ENCODE measurements at regions not wholly inside any gene's neighbourhood (a gene's known extent, or its start where the extent isn't known, plus 50 kb on each side); places are given as distances from the start of the nearest gene placed in this dataset.
"Not testable (repeated sequence)": the region's sequence is repeated elsewhere in the genome, so short reads cannot be mapped to it uniquely, and the experiment has no call there.

DNA sequence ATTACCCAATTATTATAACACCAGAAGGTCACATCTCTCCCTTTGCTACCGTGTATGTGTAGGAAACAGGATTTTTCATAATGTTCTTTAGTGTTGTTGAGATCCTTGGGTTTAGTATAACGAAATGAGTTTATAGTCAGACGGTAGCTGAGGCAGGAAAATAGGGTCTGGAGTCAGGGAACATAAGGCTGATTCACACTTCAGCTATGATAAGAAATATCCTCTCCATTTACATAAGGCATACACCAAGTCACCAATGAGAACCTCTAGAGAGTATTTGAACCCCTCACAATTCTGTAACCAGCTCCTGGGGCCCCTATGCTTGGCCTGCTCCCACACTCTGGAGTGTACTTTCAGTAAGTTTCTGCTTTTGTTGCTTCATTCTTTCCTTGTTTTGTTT is 58.9 kb upstream of the ANKH start:
- Histone ChIP-seq H3K4me1 (ENCODE audit: control insufficient read depth in 2 of 2, insufficient read depth in 2 of 2, low read length in 2 of 2) (peaks cover 0 to 6% of the 10 kb centered on the region in 2 donors), H3K27me3 (ENCODE audit: control insufficient read depth in 2 of 2, insufficient read depth in 1 of 2, low read length in 1 of 2) (no peaks in the 10 kb centered on the region), H3K27ac (ENCODE audit: low read depth in 1 of 2, low read length in 1 of 2) (no peak overlapping the region), H3K4me3 (ENCODE audit: low read length in 2 of 2) (no peak overlapping the region), H3K9me3 (ENCODE audit: control insufficient read depth in 2 of 2, insufficient read depth in 1 of 2, low read length in 1 of 2) (no peaks in the 10 kb centered on the region), H3K36me3 (ENCODE audit: control insufficient read depth in 2 of 2, insufficient read depth in 2 of 2, low read length in 1 of 2) (no peaks in the 10 kb centered on the region)
- DNase-seq (ENCODE audit: low read depth in 6 of 9, low spot score in 9 of 9), result no peak
- 97% methylated on average over 3 of the region's 3 CpGs for WGBS

DNA sequence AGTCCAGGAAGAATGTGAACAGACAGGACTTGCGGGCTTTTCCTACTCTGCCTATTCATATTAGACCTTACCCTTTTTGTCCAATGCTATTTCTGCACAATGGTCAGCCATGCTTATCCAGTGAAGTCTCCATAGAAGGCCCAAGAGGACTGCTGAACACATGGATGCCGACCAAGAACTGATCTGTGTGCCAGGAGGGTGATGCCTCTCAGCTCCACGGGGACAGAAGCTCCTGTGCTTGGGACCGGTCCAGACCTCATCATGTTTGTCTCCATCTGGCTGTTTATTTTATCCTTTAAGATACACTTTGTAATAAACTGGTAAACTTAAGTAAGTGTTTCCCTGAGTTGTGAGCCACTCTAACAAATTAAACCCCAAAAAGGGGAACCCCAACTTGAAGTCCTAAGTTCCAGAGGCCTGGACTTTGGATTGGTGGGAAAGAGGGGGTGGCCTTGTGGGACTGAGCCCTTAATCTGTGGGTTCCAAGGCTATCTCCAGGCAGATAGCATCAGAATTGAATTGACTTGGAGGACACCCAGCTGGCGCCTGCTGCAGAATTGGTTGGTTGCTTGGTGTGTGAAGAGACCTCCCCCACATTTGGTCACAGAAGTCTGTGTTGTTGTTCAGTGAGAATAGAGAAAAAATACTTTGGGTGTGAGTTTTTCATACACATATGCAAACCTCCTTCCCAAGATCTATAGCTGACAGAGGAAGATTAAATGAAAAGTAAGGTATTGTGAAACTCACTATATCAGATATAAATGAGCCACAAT is 57.9 kb upstream of the ANKH start:
- Histone ChIP-seq H3K4me1 (ENCODE audit: control insufficient read depth in 2 of 2, insufficient read depth in 2 of 2, low read length in 2 of 2) (peaks cover 0 to 6% of the 10 kb centered on the region in 2 donors), H3K27ac (ENCODE audit: low read depth in 1 of 2, low read length in 1 of 2) (no peak overlapping the region), H3K9me3 (ENCODE audit: control insufficient read depth in 2 of 2, insufficient read depth in 1 of 2, low read length in 1 of 2) (no peaks in the 10 kb centered on the region), H3K36me3 (ENCODE audit: control insufficient read depth in 2 of 2, insufficient read depth in 2 of 2, low read length in 1 of 2) (no peaks in the 10 kb centered on the region), H3K27me3 (ENCODE audit: control insufficient read depth in 2 of 2, insufficient read depth in 1 of 2, low read length in 1 of 2) (no peaks in the 10 kb centered on the region), H3K4me3 (ENCODE audit: low read length in 2 of 2) (no peak overlapping the region)
- WGBS, result 97% methylated on average over 5 of the region's 5 CpGs
- DNase-seq (ENCODE audit: low read depth in 6 of 9, low spot score in 9 of 9), result no peak

DNA sequence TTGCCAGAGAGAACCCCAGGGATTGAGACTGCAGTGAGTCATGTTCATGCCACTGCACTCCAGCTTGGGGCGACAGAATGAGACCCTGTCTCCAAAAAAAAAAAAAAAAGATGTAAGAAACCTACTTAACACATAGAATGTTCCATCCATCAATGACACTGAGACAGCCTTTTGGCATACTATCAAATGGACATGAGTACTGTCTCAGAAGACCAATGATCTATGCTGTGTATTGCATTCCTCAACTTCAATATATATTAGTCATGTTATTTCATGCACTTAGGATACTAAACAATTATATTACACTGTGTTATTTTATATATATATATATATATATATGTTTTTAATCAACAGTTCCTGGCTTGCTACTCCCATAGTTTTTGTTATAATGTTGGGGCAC is 57.1 kb upstream of the ANKH start:
- Histone ChIP-seq H3K4me1 (ENCODE audit: control insufficient read depth in 2 of 2, insufficient read depth in 2 of 2, low read length in 2 of 2) (peaks cover 0 to 6% of the 10 kb centered on the region in 2 donors), H3K4me3 (ENCODE audit: low read length in 2 of 2) (no peak overlapping the region), H3K36me3 (ENCODE audit: control insufficient read depth in 2 of 2, insufficient read depth in 2 of 2, low read length in 1 of 2) (no peaks in the 10 kb centered on the region), H3K9me3 (ENCODE audit: control insufficient read depth in 2 of 2, insufficient read depth in 1 of 2, low read length in 1 of 2) (no peaks in the 10 kb centered on the region), H3K27ac (ENCODE audit: low read depth in 1 of 2, low read length in 1 of 2) (no peak overlapping the region), H3K27me3 (ENCODE audit: control insufficient read depth in 2 of 2, insufficient read depth in 1 of 2, low read length in 1 of 2) (no peaks in the 10 kb centered on the region)
- 96% methylated on average over 1 of the region's 1 CpG for WGBS
- no peak for DNase-seq (ENCODE audit: low read depth in 6 of 9, low spot score in 9 of 9)

DNA sequence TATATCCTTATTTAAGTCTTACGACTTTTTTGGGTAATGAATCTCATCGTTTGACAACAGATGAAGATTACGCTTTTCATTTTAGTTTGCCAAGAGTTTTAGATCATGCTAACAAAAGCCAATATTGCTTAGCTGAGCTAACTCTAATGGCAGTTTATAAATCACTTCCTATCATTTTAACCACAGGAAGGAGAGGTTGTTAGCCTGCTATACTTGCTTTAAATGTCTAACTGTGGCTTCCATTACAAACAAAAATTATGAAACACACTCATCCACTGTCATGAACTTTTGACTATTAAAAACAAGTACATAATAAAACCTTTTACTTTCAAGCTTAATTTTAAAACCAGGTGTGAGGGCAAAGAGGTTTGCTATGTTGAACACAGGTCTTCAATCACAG is 53.7 kb upstream of the ANKH start:
- Histone ChIP-seq H3K9me3 (ENCODE audit: control insufficient read depth in 2 of 2, insufficient read depth in 1 of 2, low read length in 1 of 2) (no peaks in the 10 kb centered on the region), H3K27me3 (ENCODE audit: control insufficient read depth in 2 of 2, insufficient read depth in 1 of 2, low read length in 1 of 2) (no peaks in the 10 kb centered on the region), H3K4me3 (ENCODE audit: low read length in 2 of 2) (no peak overlapping the region), H3K4me1 (ENCODE audit: control insufficient read depth in 2 of 2, insufficient read depth in 2 of 2, low read length in 2 of 2) (peaks cover 0 to 6% of the 10 kb centered on the region in 2 donors), H3K36me3 (ENCODE audit: control insufficient read depth in 2 of 2, insufficient read depth in 2 of 2, low read length in 1 of 2) (no peaks in the 10 kb centered on the region), H3K27ac (ENCODE audit: low read depth in 1 of 2, low read length in 1 of 2) (no peak overlapping the region)
- DNase-seq (ENCODE audit: low read depth in 6 of 9, low spot score in 9 of 9), result no peak
- 85% methylated on average over 3 of the region's 3 CpGs for WGBS

DNA sequence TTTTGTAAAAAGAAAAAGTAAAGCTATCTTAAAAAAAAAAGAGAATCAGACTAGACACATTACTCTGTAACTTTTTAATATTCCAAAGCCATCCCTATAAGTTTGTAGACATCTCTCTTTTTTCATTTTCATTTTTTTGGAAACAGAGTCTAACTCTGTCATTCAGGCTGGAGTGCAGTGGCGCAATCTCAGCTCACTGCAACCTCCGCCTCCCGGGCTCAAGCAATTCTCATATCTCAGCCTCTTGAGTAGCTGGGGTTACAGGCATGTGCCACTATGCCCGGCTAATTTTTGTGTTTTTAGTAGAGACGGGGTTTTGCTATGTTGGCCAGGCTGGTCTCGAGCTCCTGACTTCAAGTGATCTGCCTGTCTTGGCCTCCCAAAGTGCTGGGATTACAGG is 51.4 kb upstream of the ANKH start:
- not testable (repeated sequence) for H3K27me3 ChIP-seq (ENCODE audit: control insufficient read depth in 2 of 2, insufficient read depth in 1 of 2, low read length in 1 of 2); DNase-seq (ENCODE audit: low read depth in 6 of 9, low spot score in 9 of 9); H3K9me3 ChIP-seq (ENCODE audit: control insufficient read depth in 2 of 2, insufficient read depth in 1 of 2, low read length in 1 of 2); H3K4me1 ChIP-seq (ENCODE audit: control insufficient read depth in 2 of 2, insufficient read depth in 2 of 2, low read length in 2 of 2); H3K27ac ChIP-seq (ENCODE audit: low read depth in 1 of 2, low read length in 1 of 2); H3K4me3 ChIP-seq (ENCODE audit: low read length in 2 of 2); H3K36me3 ChIP-seq (ENCODE audit: control insufficient read depth in 2 of 2, insufficient read depth in 2 of 2, low read length in 1 of 2)
- WGBS, result 95% methylated on average over 6 of the region's 6 CpGs

DNA sequence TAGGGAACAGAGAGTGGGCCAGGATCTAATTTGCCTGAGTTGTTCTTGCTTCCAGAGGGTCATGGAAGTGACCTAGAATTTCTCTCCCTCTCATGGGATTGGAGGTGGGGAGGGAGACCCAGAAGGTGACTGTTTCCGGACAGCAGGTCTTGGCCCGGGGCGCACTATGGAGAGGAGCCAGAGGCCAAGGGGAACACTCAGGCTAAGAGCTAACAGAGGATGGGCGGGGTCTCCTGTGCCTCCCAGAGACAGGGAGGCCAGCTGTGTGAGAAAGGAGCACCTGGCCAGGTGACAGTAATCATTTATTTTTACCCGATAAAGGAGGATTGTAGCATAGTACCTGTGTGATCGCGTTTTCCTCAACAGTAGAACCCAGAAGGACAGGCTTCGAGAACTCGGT is 50.9 kb upstream of the ANKH start:
- DNase-seq (ENCODE audit: low read depth in 6 of 9, low spot score in 9 of 9), result no peak
- Histone ChIP-seq H3K9me3 (ENCODE audit: control insufficient read depth in 2 of 2, insufficient read depth in 1 of 2, low read length in 1 of 2) (no peaks in the 10 kb centered on the region), H3K27me3 (ENCODE audit: control insufficient read depth in 2 of 2, insufficient read depth in 1 of 2, low read length in 1 of 2) (no peaks in the 10 kb centered on the region), H3K4me1 (ENCODE audit: control insufficient read depth in 2 of 2, insufficient read depth in 2 of 2, low read length in 2 of 2) (peaks cover 0 to 6% of the 10 kb centered on the region in 2 donors), H3K4me3 (ENCODE audit: low read length in 2 of 2) (no peak overlapping the region), H3K27ac (ENCODE audit: low read depth in 1 of 2, low read length in 1 of 2) (no peak overlapping the region), H3K36me3 (ENCODE audit: control insufficient read depth in 2 of 2, insufficient read depth in 2 of 2, low read length in 1 of 2) (no peaks in the 10 kb centered on the region)
- 95% methylated on average over 9 of the region's 9 CpGs for WGBS

Measured in thymus (tissue), 11 donors.